Loucy (cell line): ENCODE measurements at regions not wholly inside any gene's neighbourhood (a gene's known extent, or its start where the extent isn't known, plus 50 kb on each side); places are given as distances from the start of the nearest gene placed in this dataset.

Source experiments
- H2AFZ ChIP-seq: fragments of 200-600 bp; sonication (generic); 2 replicates; pipeline ENCODE4 v1.6.0; 2016; ENCODE audit warnings: antibody characterized with exemption, mild to moderate bottlenecking, low read length, moderate library complexity
- H3F3A ChIP-seq: fragments of 200-600 bp; 2 replicates; pipeline ENCODE4 v1.6.0; 2016; ENCODE audit warnings: antibody characterized with exemption, low read depth, mild to moderate bottlenecking
- H3K27me3 ChIP-seq: fragments of 200-600 bp; sonication (generic); 2 replicates; pipeline ENCODE4 v1.6.1; 2014; ENCODE audit warnings: low read length, mild to moderate bottlenecking; ENCODE audit not compliant: insufficient read depth, poor library complexity, severe bottlenecking
- H3K36me3 ChIP-seq: fragments of 200-600 bp; sonication (generic); 2 replicates; pipeline ENCODE4 v1.6.1; 2016; ENCODE audit warnings: low read length; ENCODE audit not compliant: insufficient read depth
- H3K4me1 ChIP-seq: fragments of 200-600 bp; sonication (generic); 2 replicates; pipeline ENCODE4 v1.5.1; 2014; ENCODE audit warnings: low read length, mild to moderate bottlenecking; ENCODE audit not compliant: insufficient read depth, poor library complexity, severe bottlenecking
- H3K4me2 ChIP-seq: fragments of 200-600 bp; sonication (generic); 2 replicates; pipeline ENCODE4 v1.6.0; 2014; ENCODE audit warnings: antibody characterized with exemption, low read length, low read depth, mild to moderate bottlenecking; ENCODE audit not compliant: poor library complexity, severe bottlenecking
- H3K4me3 ChIP-seq: fragments of 200-600 bp; sonication (generic); 2 replicates; pipeline ENCODE4 v1.5.1; 2014; ENCODE audit warnings: low read length, mild to moderate bottlenecking, mixed read lengths; ENCODE audit not compliant: poor library complexity, severe bottlenecking
- H3K79me2 ChIP-seq: fragments of 200-600 bp; sonication (generic); 2 replicates; pipeline ENCODE4 v1.6.1; 2014; ENCODE audit warnings: low read length; ENCODE audit not compliant: insufficient read depth
- H3K9ac ChIP-seq: fragments of 200-600 bp; sonication (generic); 2 replicates; pipeline ENCODE4 v1.6.0; 2014; ENCODE audit warnings: mild to moderate bottlenecking, low read depth, low read length, moderate library complexity; ENCODE audit not compliant: poor library complexity, severe bottlenecking
- H3K9me2 ChIP-seq: fragments of 200-600 bp; sonication (generic); replicated peaks from 2 replicates; pipeline ENCODE4 v1.6.1; 2016; ENCODE audit warnings: low read depth, low read length, mixed read lengths
- H3K9me3 ChIP-seq: fragments of 200-600 bp; sonication (generic); 2 replicates; pipeline ENCODE4 v1.6.1; 2014; ENCODE audit warnings: mild to moderate bottlenecking, antibody characterized with exemption, low read length, low read depth; ENCODE audit not compliant: insufficient read depth
- H4K20me1 ChIP-seq: fragments of 200-600 bp; sonication (generic); 2 replicates; pipeline ENCODE4 v1.6.0; 2014; ENCODE audit warnings: antibody characterized with exemption, low read length, mild to moderate bottlenecking; ENCODE audit not compliant: insufficient read depth, poor library complexity, severe bottlenecking
- CTCF ChIP-seq: fragments of 200-600 bp; sonication (generic); conservative IDR thresholded peaks from 2 replicates; pipeline ENCODE4 v1.5.1; 2014; ENCODE audit warnings: mild to moderate bottlenecking, antibody characterized with exemption, low read length
- EZH2phosphoT487 ChIP-seq: fragments of 200-600 bp; IDR thresholded peaks from 2 replicates; pipeline ENCODE4 v1.6.1; 2018; ENCODE audit warnings: antibody characterized with exemption, mild to moderate bottlenecking, moderate library complexity, borderline replicate concordance

GRCh38 chr6:90809035-90809434, 222.2 kb upstream of the MAP3K7 start:
- no peaks in the 10 kb centered on the region for H3K4me1 ChIP-seq
- H3K4me3 ChIP-seq: no peak overlapping the region
- H3K4me2 ChIP-seq: no peak overlapping the region
- TF ChIP-seq EZH2phosphoT487 (no peak), CTCF (no peak)
- no peak overlapping the region for H3K9ac ChIP-seq
- no peaks in the 10 kb centered on the region for H3K9me2 ChIP-seq
- H3K27me3 ChIP-seq: no peaks in the 10 kb centered on the region
- H3F3A ChIP-seq: no peaks in the 10 kb centered on the region
- H3K79me2 ChIP-seq: no peaks in the 10 kb centered on the region
- no peak overlapping the region for H2AFZ ChIP-seq
- H3K9me3 ChIP-seq: no peaks in the 10 kb centered on the region
- no peaks in the 10 kb centered on the region for H4K20me1 ChIP-seq
- no peaks in the 10 kb centered on the region for H3K36me3 ChIP-seq

GRCh38 chr6:90807791-90808701, 221.2 kb upstream of the MAP3K7 start:
- Histone ChIP-seq H3K4me2 (no peak overlapping the region), H3K9me2 (no peaks in the 10 kb centered on the region), H2AFZ (no peak overlapping the region), H3K4me1 (no peaks in the 10 kb centered on the region), H3F3A (no peaks in the 10 kb centered on the region), H4K20me1 (no peaks in the 10 kb centered on the region), H3K79me2 (no peaks in the 10 kb centered on the region), H3K36me3 (no peaks in the 10 kb centered on the region), H3K9me3 (no peaks in the 10 kb centered on the region), H3K27me3 (no peaks in the 10 kb centered on the region), H3K4me3 (no peak overlapping the region), H3K9ac (no peak overlapping the region)
- TF ChIP-seq CTCF (no peak), EZH2phosphoT487 (no peak)

- no peak overlapping the region for H3K4me2 ChIP-seq
- no peaks in the 10 kb centered on the region for H3K79me2 ChIP-seq
- H3K4me3 ChIP-seq: no peak overlapping the region
- no peaks in the 10 kb centered on the region for H3K36me3 ChIP-seq
- no peak overlapping the region for H3K9ac ChIP-seq
- no peaks in the 10 kb centered on the region for H3K27me3 ChIP-seq
- H2AFZ ChIP-seq: no peak overlapping the region
- no peaks in the 10 kb centered on the region for H3K9me3 ChIP-seq
- H3K4me1 ChIP-seq: no peaks in the 10 kb centered on the region
- TF ChIP-seq CTCF (no peak), EZH2phosphoT487 (no peak)
- H3K9me2 ChIP-seq: no peaks in the 10 kb centered on the region
- no peaks in the 10 kb centered on the region for H3F3A ChIP-seq
- no peaks in the 10 kb centered on the region for H4K20me1 ChIP-seq
These were observed 218.8 kb upstream of the MAP3K7 start for GRCh38 chr6:90805619-90806155.
